Neutrophil (primary cell): ENCODE measurements at regions not wholly inside any gene's neighbourhood (a gene's known extent, or its start where the extent isn't known, plus 50 kb on each side); places are given as distances from the start of the nearest gene placed in this dataset.

ENCODE experiments used
- H3K27ac ChIP-seq: fragments of 200-600 bp; sonication (generic); 2 replicates; pipeline ENCODE4 v1.5.1; 2016; ENCODE audit warnings: mild to moderate bottlenecking, moderate library complexity
- H3K27me3 ChIP-seq: fragments of 200-600 bp; sonication (generic); 2 replicates; pipeline ENCODE4 v1.6.0; 2016; ENCODE audit warnings: mild to moderate bottlenecking
- H3K36me3 ChIP-seq: fragments of 200-600 bp; sonication (generic); 2 replicates; pipeline ENCODE4 v1.5.1; 2017
- H3K4me1 ChIP-seq, 2 experiments: fragments of 200-600 bp in 1 of 2; sonication (generic) in 1 of 2; 1 replicate in 1 of 2; 2 replicates in 1 of 2; pipeline versions ENCODE4 v1.5.1 to v1.6.1; 2013 to 2016; ENCODE audit warnings: low read depth in 1 of 2, low read length in 1 of 2, mild to moderate bottlenecking in 1 of 2, moderate library complexity in 1 of 2; ENCODE audit not compliant: control insufficient read depth in 1 of 2, insufficient read depth in 1 of 2
- H3K4me3 ChIP-seq, 2 experiments: fragments of 200-600 bp in 1 of 2; sonication (generic) in 1 of 2; 1 replicate in 1 of 2; 2 replicates in 1 of 2; pipeline ENCODE4 v1.5.1; 2013 to 2016; ENCODE audit warnings: low read depth in 1 of 2, low read length in 1 of 2, mild to moderate bottlenecking in 1 of 2, moderate library complexity in 1 of 2
- H3K9me3 ChIP-seq: fragments of 200-600 bp; sonication (generic); 2 replicates; pipeline ENCODE4 v1.5.1; 2016
- CTCF ChIP-seq: fragments of 200-600 bp; sonication (generic); IDR thresholded peaks from 2 replicates; pipeline ENCODE4 v1.5.1; 2016; ENCODE audit warnings: antibody characterized with exemption

- no peak overlapping the region for H3K27ac ChIP-seq
- no peak for TF ChIP-seq CTCF
- no peaks in the 10 kb centered on the region for H3K36me3 ChIP-seq
- H3K4me3 ChIP-seq = no peak overlapping the region
- H3K4me1 ChIP-seq = peaks cover 32 to 36% of the 10 kb centered on the region in 2 experiments
- H3K27me3 ChIP-seq = no peaks in the 10 kb centered on the region
- H3K9me3 ChIP-seq = no peaks in the 10 kb centered on the region
Observed at GRCh38 chr5:91221917-91222316, 161.2 kb downstream of the ARRDC3 start.

GRCh38 chr5:91219803-91220371 lies 163.2 kb downstream of the ARRDC3 start:
- Histone ChIP-seq H3K27me3 (no peaks in the 10 kb centered on the region), H3K27ac (peak overlapping the region; percentile 87)

GRCh38 chr5:91219091-91219802 lies 163.9 kb downstream of the ARRDC3 start:
- no peak for TF ChIP-seq CTCF
- peaks cover 34 to 37% of the 10 kb centered on the region in 2 experiments for H3K4me1 ChIP-seq
- no peaks in the 10 kb centered on the region for H3K36me3 ChIP-seq
- no peaks in the 10 kb centered on the region for H3K27me3 ChIP-seq
- H3K4me3 ChIP-seq = peak overlapping the region; percentile 25 to 47
- peak overlapping the region; percentile 87 for H3K27ac ChIP-seq
- no peaks in the 10 kb centered on the region for H3K9me3 ChIP-seq

More at GRCh38 chr5:91219803-91220371, 163.2 kb downstream of the ARRDC3 start:
- peaks cover 34 to 37% of the 10 kb centered on the region in 2 experiments for H3K4me1 ChIP-seq
- TF ChIP-seq CTCF = no peak
- H3K9me3 ChIP-seq = no peaks in the 10 kb centered on the region
- peak overlapping the region in 1 of 2 experiments; percentile 25 for H3K4me3 ChIP-seq
- H3K36me3 ChIP-seq = no peaks in the 10 kb centered on the region

- Histone ChIP-seq H3K9me3 (no peaks in the 10 kb centered on the region), H3K36me3 (no peaks in the 10 kb centered on the region), H3K4me1 (peaks cover 34 to 37% of the 10 kb centered on the region in 2 experiments), H3K27ac (peak overlapping the region; percentile 87), H3K4me3 (no peak overlapping the region), H3K27me3 (no peaks in the 10 kb centered on the region)
- no peak for TF ChIP-seq CTCF
Observed at GRCh38 chr5:91217859-91218258, 165.3 kb downstream of the ARRDC3 start.

GRCh38 chr5:91214571-91214970 lies 168.5 kb downstream of the ARRDC3 start:
- H3K4me1 ChIP-seq = peaks cover 29 to 35% of the 10 kb centered on the region in 2 experiments
- H3K4me3 ChIP-seq = no peak overlapping the region
- no peaks in the 10 kb centered on the region for H3K9me3 ChIP-seq
- no peaks in the 10 kb centered on the region for H3K36me3 ChIP-seq
- TF ChIP-seq CTCF = no peak
- no peak overlapping the region for H3K27ac ChIP-seq
- no peaks in the 10 kb centered on the region for H3K27me3 ChIP-seq
